ENCODE measurements at regions not wholly inside any gene's neighbourhood (a gene's known extent, or its start where the extent isn't known, plus 50 kb on each side); places are given as distances from the start of the nearest gene placed in this dataset.

DNA sequence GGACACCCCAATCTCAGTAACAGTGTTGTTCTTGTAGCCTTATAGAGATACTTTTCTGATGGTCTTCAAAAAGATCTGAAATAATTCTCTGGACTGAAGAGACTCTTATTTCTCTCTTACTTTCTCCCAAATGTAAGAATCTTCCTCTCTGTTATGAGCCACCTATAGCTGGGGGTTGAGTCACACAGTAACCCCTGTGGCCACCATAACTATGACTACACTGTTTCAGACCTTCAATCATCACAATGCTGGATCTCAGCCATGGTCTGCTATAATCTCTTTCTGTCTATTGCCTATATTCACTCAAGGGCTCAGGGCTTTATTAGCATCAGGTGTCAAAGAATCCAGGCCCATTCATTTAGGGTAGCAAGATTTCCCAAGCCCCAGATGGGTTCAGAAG, 436.9 kb downstream of the KDM5D start:
- Histone ChIP-seq H3K27ac (no peak overlapping the region), H3K4me3 (no peak overlapping the region), H3K27me3 (no peaks in the 10 kb centered on the region), H3K4me1 (no peaks in the 10 kb centered on the region), H3K36me3 (no peaks in the 10 kb centered on the region), H3K9me3 (no peaks in the 10 kb centered on the region)
- intact Hi-C loops (cut with DNase I) = no loop called here
- no peak for ATAC-seq
- TF ChIP-seq, protein P1, sequence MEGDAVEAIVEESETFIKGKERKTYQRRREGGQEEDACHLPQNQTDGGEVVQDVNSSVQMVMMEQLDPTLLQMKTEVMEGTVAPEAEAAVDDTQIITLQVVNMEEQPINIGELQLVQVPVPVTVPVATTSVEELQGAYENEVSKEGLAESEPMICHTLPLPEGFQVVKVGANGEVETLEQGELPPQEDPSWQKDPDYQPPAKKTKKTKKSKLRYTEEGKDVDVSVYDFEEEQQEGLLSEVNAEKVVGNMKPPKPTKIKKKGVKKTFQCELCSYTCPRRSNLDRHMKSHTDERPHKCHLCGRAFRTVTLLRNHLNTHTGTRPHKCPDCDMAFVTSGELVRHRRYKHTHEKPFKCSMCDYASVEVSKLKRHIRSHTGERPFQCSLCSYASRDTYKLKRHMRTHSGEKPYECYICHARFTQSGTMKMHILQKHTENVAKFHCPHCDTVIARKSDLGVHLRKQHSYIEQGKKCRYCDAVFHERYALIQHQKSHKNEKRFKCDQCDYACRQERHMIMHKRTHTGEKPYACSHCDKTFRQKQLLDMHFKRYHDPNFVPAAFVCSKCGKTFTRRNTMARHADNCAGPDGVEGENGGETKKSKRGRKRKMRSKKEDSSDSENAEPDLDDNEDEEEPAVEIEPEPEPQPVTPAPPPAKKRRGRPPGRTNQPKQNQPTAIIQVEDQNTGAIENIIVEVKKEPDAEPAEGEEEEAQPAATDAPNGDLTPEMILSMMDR (IDR thresholded peaks at IDR 0.05) = no peak
- DNase-seq = no peak

DNA sequence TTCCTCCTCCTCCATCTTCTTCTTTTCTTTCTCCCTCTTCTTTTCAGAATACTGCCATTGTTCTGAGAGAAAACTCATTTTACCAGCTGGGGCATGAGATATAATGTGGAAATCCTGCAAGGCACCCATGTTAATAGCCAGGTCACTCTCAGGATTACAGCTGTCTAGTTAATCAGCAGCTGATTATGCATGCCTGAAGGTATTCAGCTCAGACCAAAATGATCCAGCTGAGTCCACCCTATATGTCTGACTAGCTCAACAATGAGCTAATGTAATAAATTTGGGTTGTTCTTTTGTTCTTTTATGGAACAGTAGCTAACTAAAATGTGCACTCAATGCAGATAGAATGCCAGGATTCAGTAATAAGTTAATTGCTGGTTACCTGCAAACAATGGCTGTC, 441.4 kb downstream of the KDM5D start:
- Histone ChIP-seq H3K27ac (no peak overlapping the region), H3K9me3 (no peaks in the 10 kb centered on the region), H3K36me3 (no peaks in the 10 kb centered on the region), H3K4me1 (no peaks in the 10 kb centered on the region), H3K4me3 (no peak overlapping the region), H3K27me3 (no peaks in the 10 kb centered on the region)
- no peak for DNase-seq
- TF ChIP-seq, protein P1 (IDR thresholded peaks at IDR 0.05) = no peak
- no peak for ATAC-seq
- intact Hi-C loops (cut with DNase I) = no loop called here

DNA sequence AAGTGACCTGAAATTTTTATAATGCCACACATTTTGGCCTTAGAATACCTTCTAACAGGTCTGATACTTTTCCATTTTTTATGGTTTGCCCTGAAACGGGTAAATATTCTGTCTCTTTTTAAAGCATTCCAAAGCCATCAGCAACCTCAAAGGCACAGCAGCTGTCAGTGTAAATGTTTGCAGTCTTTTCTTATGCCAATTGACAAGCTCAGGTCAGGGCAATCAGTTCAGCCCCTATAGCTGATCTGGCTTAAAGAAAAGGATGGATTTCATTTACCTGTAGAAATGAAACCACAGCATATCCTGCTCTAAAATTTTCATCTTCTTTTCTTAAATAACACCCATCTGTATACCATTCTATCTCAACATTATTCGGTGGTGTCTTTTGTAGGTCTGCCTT, 453.6 kb downstream of the KDM5D start:
- ATAC-seq (no peak), DNase-seq (no peak)
- no peak overlapping the region for H3K4me3 ChIP-seq
- no peaks in the 10 kb centered on the region for H3K9me3 ChIP-seq
- H3K36me3 ChIP-seq = no peaks in the 10 kb centered on the region
- intact Hi-C loops (cut with DNase I) = no loop called here
- TF ChIP-seq, protein P1 (IDR thresholded peaks at IDR 0.05) = no peak
- no peaks in the 10 kb centered on the region for H3K27me3 ChIP-seq
- no peak overlapping the region for H3K27ac ChIP-seq
- H3K4me1 ChIP-seq = no peaks in the 10 kb centered on the region

DNA sequence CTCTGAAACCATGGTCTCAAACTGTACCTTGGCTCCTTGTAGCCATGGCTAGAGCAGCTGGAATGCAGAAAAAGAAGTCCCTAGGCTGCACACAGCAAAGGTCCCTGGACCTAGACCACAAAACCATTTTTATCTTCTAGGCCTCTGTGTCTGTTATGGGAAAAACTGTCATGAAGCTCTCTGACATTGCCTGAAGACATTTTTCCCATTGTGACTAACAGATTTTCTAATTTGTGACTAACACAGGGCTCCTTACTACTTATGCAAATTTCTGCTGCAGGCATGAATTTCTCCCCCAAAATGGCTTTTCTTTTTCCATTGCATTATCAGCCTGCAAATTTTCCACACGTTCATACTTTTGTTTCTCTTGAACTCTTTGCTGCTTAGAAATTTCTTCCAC, 470.4 kb downstream of the KDM5D start:
- TF ChIP-seq, protein P1 (IDR thresholded peaks at IDR 0.05) = no peak
- ATAC-seq = no peak
- no peak overlapping the region for H3K27ac ChIP-seq
- no peaks in the 10 kb centered on the region for H3K36me3 ChIP-seq
- H3K4me1 ChIP-seq = no peaks in the 10 kb centered on the region
- H3K9me3 ChIP-seq = no peaks in the 10 kb centered on the region
- intact Hi-C loops (cut with DNase I) = no loop called here
- H3K27me3 ChIP-seq = no peaks in the 10 kb centered on the region
- H3K4me3 ChIP-seq = no peak overlapping the region
- DNase-seq = no peak

DNA sequence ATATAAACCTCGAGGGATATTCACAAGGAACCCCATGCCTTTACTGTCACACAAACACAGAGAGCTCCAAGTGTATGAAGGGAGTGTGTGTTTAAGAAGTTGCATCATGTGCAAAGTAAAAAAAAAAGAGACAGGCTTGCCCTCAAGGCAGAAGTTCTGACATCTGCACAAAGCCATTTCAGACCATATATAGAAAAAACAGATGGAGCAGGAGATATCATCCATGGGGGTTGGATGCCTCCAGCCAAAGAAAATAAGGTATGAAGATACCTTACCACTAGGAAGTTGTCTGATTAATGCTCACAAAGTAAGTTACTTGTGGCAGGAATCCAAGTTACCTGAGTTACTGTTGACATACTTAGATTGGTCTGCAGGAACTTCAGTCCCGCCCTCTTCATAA, 476.2 kb downstream of the KDM5D start:
- DNase-seq (no peak), ATAC-seq (no peak)
- Histone ChIP-seq H3K4me1 (no peaks in the 10 kb centered on the region), H3K9me3 (no peaks in the 10 kb centered on the region), H3K27ac (no peak overlapping the region), H3K27me3 (no peaks in the 10 kb centered on the region), H3K36me3 (no peaks in the 10 kb centered on the region), H3K4me3 (no peak overlapping the region)
- intact Hi-C loops (cut with DNase I) = no loop called here
- TF ChIP-seq, protein P1 (IDR thresholded peaks at IDR 0.05) = no peak

DNA sequence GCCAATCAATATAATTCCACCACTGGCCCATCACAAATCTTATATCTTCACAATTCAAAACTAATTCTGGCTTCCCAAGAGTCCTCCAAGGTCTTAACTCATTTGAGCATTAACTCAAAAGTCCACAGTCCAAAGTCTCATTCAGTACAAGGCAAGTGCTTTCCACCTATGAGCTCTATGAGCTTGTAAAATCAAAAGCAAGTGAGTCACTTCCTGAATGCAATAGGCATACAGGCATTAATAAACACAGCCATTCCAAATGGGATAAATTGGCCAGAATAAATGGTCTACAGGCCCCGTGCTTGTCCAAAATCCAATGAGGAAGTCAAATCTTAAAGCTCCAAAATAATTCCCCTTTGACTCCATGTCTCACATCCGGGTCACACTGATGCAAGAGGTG, 479.1 kb downstream of the KDM5D start:
- TF ChIP-seq, protein P1 (IDR thresholded peaks at IDR 0.05) = no peak
- Histone ChIP-seq H3K4me1 (no peaks in the 10 kb centered on the region), H3K9me3 (no peaks in the 10 kb centered on the region), H3K27ac (no peak overlapping the region), H3K36me3 (no peaks in the 10 kb centered on the region), H3K27me3 (no peaks in the 10 kb centered on the region), H3K4me3 (no peak overlapping the region)
- intact Hi-C loops (cut with DNase I) = no loop called here
- no peak for DNase-seq
- no peak for ATAC-seq
